Testis (tissue), 2 donors: ENCODE measurements at regions not wholly inside any gene's neighbourhood (a gene's known extent, or its start where the extent isn't known, plus 50 kb on each side); places are given as distances from the start of the nearest gene placed in this dataset.

Experiments used
- DNase-seq: peaks from one replicate; pipeline ENCODE4 v3.0.0-alpha.2; 2019
- H3K27ac ChIP-seq, 2 donors: fragments of 200-600 bp; sonication (generic); one replicate each; pipeline ENCODE4 v1.5.1; 2019
- H3K27me3 ChIP-seq: fragments of 200-600 bp; sonication (generic); one replicate; pipeline ENCODE4 v1.5.1; 2019
- H3K36me3 ChIP-seq: fragments of 200-600 bp; sonication (generic); one replicate; pipeline ENCODE4 v1.5.1; 2017; ENCODE audit warnings: low read depth; ENCODE audit errors: missing control alignments
- H3K4me1 ChIP-seq: fragments of 200-600 bp; sonication (generic); one replicate; pipeline ENCODE4 v1.5.1; 2019
- H3K4me3 ChIP-seq, 2 donors: fragments of 200-600 bp; sonication (generic); one replicate each; pipeline ENCODE4 v1.5.1; 2017 to 2019
- H3K9me3 ChIP-seq: fragments of 200-600 bp; sonication (generic); one replicate; pipeline ENCODE4 v1.5.1; 2017
- CTCF ChIP-seq, 3 experiments: fragments of 450-650 bp in 2 of 3; fragments of 200-600 bp in 1 of 3; sonication (generic) in 1 of 3; IDR thresholded peaks; one replicate each; pipeline ENCODE4 v1.5.1; 2016 to 2019; ENCODE audit warnings: antibody characterized with exemption in 3 of 3, mild to moderate bottlenecking in 2 of 3, moderate library complexity in 1 of 3
- POLR2A ChIP-seq: fragments of 450-650 bp; IDR thresholded peaks from one replicate; pipeline ENCODE4 v1.6.1; 2017; ENCODE audit warnings: antibody characterized with exemption, mild to moderate bottlenecking, moderate library complexity
- WGBS, 2 donors: methylation state at CpG; one replicate each; pipeline ENCODE4 v1.1.5; 2018; 5-methylcytosine and 5-hydroxymethylcytosine counted together
- intact Hi-C: fragments of 100-400 bp; cut with DNase I; formaldehyde crosslinking; loops from one replicate; pipeline ENCODE4 v1.15.1; 2023; ENCODE audit warnings: low total_unique reads

- TF ChIP-seq POLR2A = no peak
- no peak for TF ChIP-seq CTCF (IDR thresholded peaks at IDR 0.05)
- DNase-seq = no peak
- intact Hi-C loops = no loop called here
- Histone ChIP-seq H3K27ac (no peak overlapping the region), H3K27me3 (no peaks in the 10 kb centered on the region), H3K9me3 (no peaks in the 10 kb centered on the region), H3K36me3 (no peaks in the 10 kb centered on the region), H3K4me3 (no peak overlapping the region), H3K4me1 (no peaks in the 10 kb centered on the region)
- WGBS, 2 donors = 76 to 84% methylated on average over 2 of the region's 2 CpGs
These were observed 108.6 kb upstream of the TMEM161B start for GRCh38 chr5:88377240-88377639.

GRCh38 chr5:88376728-88377127, 108.1 kb upstream of the TMEM161B start:
- no peak overlapping the region for H3K4me3 ChIP-seq
- no peaks in the 10 kb centered on the region for H3K4me1 ChIP-seq
- H3K36me3 ChIP-seq = no peaks in the 10 kb centered on the region
- WGBS, 2 donors = 93 to 97% methylated on average over 5 of the region's 5 CpGs
- intact Hi-C loops = no loop called here
- no peaks in the 10 kb centered on the region for H3K27me3 ChIP-seq
- no peaks in the 10 kb centered on the region for H3K9me3 ChIP-seq
- TF ChIP-seq POLR2A (no peak), CTCF (IDR thresholded peaks at IDR 0.05) (no peak)
- H3K27ac ChIP-seq = no peak overlapping the region
- DNase-seq = no peak

- TF ChIP-seq CTCF (IDR thresholded peaks at IDR 0.05) (no peak), POLR2A (no peak)
- no peaks in the 10 kb centered on the region for H3K9me3 ChIP-seq
- no peak overlapping the region for H3K27ac ChIP-seq
- no peaks in the 10 kb centered on the region for H3K4me1 ChIP-seq
- no peaks in the 10 kb centered on the region for H3K27me3 ChIP-seq
- no peak for DNase-seq
- no peak overlapping the region for H3K4me3 ChIP-seq
- intact Hi-C loops = no loop called here
- 90 to 95% methylated on average over 2 of the region's 2 CpGs for WGBS, 2 donors
- H3K36me3 ChIP-seq = no peaks in the 10 kb centered on the region
These were observed 105.7 kb upstream of the TMEM161B start for GRCh38 chr5:88374391-88374790.

- no peak for DNase-seq
- no peak overlapping the region for H3K27ac ChIP-seq
- H3K4me3 ChIP-seq = no peak overlapping the region
- no peaks in the 10 kb centered on the region for H3K36me3 ChIP-seq
- H3K4me1 ChIP-seq = no peaks in the 10 kb centered on the region
- H3K9me3 ChIP-seq = no peaks in the 10 kb centered on the region
- H3K27me3 ChIP-seq = no peaks in the 10 kb centered on the region
- intact Hi-C loops = no loop called here
- TF ChIP-seq POLR2A (no peak), CTCF (IDR thresholded peaks at IDR 0.05) (no peak)
These were observed 102.2 kb upstream of the TMEM161B start for GRCh38 chr5:88370824-88371223.

- no peak for TF ChIP-seq CTCF (IDR thresholded peaks at IDR 0.05)
- no peak for TF ChIP-seq POLR2A
- WGBS, 2 donors = 90 to 93% methylated on average over 2 of the region's 2 CpGs
- intact Hi-C loops = no loop called here
- no peaks in the 10 kb centered on the region for H3K36me3 ChIP-seq
- DNase-seq = no peak
- no peaks in the 10 kb centered on the region for H3K27me3 ChIP-seq
- no peak overlapping the region for H3K4me3 ChIP-seq
- no peaks in the 10 kb centered on the region for H3K4me1 ChIP-seq
- no peak overlapping the region for H3K27ac ChIP-seq
- H3K9me3 ChIP-seq = no peaks in the 10 kb centered on the region
These were observed 99.6 kb upstream of the TMEM161B start for GRCh38 chr5:88368201-88368600.
